HG02763 (cell line): ENCODE measurements at regions not wholly inside any gene's neighbourhood (a gene's known extent, or its start where the extent isn't known, plus 50 kb on each side); places are given as distances from the start of the nearest gene placed in this dataset.

ENCODE experiments used
- ATAC-seq: cut with Tn5 transposase; IDR thresholded peaks from one replicate; pipeline ENCODE4 v1.9.1; 2021; ENCODE audit warnings: mild to moderate bottlenecking, moderate library complexity; ENCODE audit not compliant: unreplicated experiment

GRCh38 chr20:6499566-6499965, 267.9 kb upstream of the BMP2 start:
- no peak for ATAC-seq

GRCh38 chr20:6496874-6497273, 270.6 kb upstream of the BMP2 start:
- no peak for ATAC-seq

- no peak for ATAC-seq
Measured at GRCh38 chr20:6495907-6496306, 271.6 kb upstream of the BMP2 start.

- ATAC-seq = no peak
Measured at GRCh38 chr20:6492271-6493055, 275.0 kb upstream of the BMP2 start.

- no peak for ATAC-seq
Measured at GRCh38 chr20:6490849-6491248, 276.6 kb upstream of the BMP2 start.

- no peak for ATAC-seq
Measured at GRCh38 chr20:6489361-6490171, 277.9 kb upstream of the BMP2 start.

GRCh38 chr20:6485351-6485750, 282.1 kb upstream of the BMP2 start:
- no peak for ATAC-seq

GRCh38 chr20:6483727-6484126, 283.8 kb upstream of the BMP2 start:
- ATAC-seq = no peak

- no peak for ATAC-seq
Measured at GRCh38 chr20:6482486-6482885, 285.0 kb upstream of the BMP2 start.

GRCh38 chr20:6480328-6481200, 286.9 kb upstream of the BMP2 start:
- ATAC-seq = no peak

- ATAC-seq = no peak
Measured at GRCh38 chr20:6473197-6473596, 294.3 kb upstream of the BMP2 start.

- no peak for ATAC-seq
Measured at GRCh38 chr20:6471871-6472270, 295.6 kb upstream of the BMP2 start.

- no peak for ATAC-seq
Measured at GRCh38 chr20:6471110-6471647, 296.3 kb upstream of the BMP2 start.

GRCh38 chr20:6469695-6470094, 297.8 kb upstream of the BMP2 start:
- no peak for ATAC-seq

GRCh38 chr20:6468423-6469116, 298.9 kb upstream of the BMP2 start:
- no peak for ATAC-seq

- ATAC-seq = no peak
Measured at GRCh38 chr20:6467562-6467961, 299.9 kb upstream of the BMP2 start.

GRCh38 chr20:6466075-6466810, 301.2 kb upstream of the BMP2 start:
- no peak for ATAC-seq

GRCh38 chr20:6450841-6451240, 316.6 kb upstream of the BMP2 start:
- ATAC-seq = no peak

GRCh38 chr20:6440443-6440799, 317.6 kb upstream of the FERMT1 start:
- no peak for ATAC-seq
